ENCODE measurements at regions not wholly inside any gene's neighbourhood (a gene's known extent, or its start where the extent isn't known, plus 50 kb on each side); places are given as distances from the start of the nearest gene placed in this dataset.

GRCh38 chr12:93140801-93141200 is 211.7 kb upstream of the EEA1 start:
- Mint-ChIP-seq H3K27ac (no peak overlapping the region), H3K4me3 (no peak overlapping the region), H3K4me1 (peaks cover 2 to 5% (median 4%) of the 10 kb centered on the region in 3 donors), H3K9me3 (no peaks in the 10 kb centered on the region), H3K27me3 (peaks cover 0 to 3% of the 10 kb centered on the region in 2 donors), H3K36me3 (no peaks in the 10 kb centered on the region)
- no peaks in the 10 kb centered on the region for H3K4me1 ChIP-seq (ENCODE audit: insufficient read depth, low read length)
- CTCF ChIA-PET: no interaction called here
- no peaks in the 10 kb centered on the region for H3K36me3 ChIP-seq (ENCODE audit: insufficient read depth, low read length)
- POLR2A ChIA-PET: no interaction called here
- no peaks in the 10 kb centered on the region for H3K27me3 ChIP-seq (ENCODE audit: insufficient read depth, low read length, poor library complexity, severe bottlenecking)
- DNase-seq: no peak
- no peaks in the 10 kb centered on the region for H3K9me3 ChIP-seq (ENCODE audit: low read length)
- no peak overlapping the region for H3K27ac ChIP-seq (ENCODE audit: low read depth, low read length)
- no peak overlapping the region for H3K4me3 ChIP-seq (ENCODE audit: low read length)

- no peak overlapping the region for H3K27ac Mint-ChIP-seq
- ChIA-PET POLR2A (no interaction called here), CTCF (no interaction called here)
- Histone ChIP-seq H3K4me3 (ENCODE audit: low read length) (no peak overlapping the region), H3K4me1 (ENCODE audit: insufficient read depth, low read length) (no peaks in the 10 kb centered on the region), H3K27ac (ENCODE audit: low read depth, low read length) (no peak overlapping the region), H3K36me3 (ENCODE audit: insufficient read depth, low read length) (no peaks in the 10 kb centered on the region), H3K27me3 (ENCODE audit: insufficient read depth, low read length, poor library complexity, severe bottlenecking) (no peaks in the 10 kb centered on the region), H3K9me3 (ENCODE audit: low read length) (no peaks in the 10 kb centered on the region)
- no peak for DNase-seq
- no peak overlapping the region for H3K4me3 Mint-ChIP-seq
- H3K27me3 Mint-ChIP-seq: peaks cover 2 to 5% of the 10 kb centered on the region in 2 donors
- H3K4me1 Mint-ChIP-seq: no peaks in the 10 kb centered on the region
- no peaks in the 10 kb centered on the region for H3K9me3 Mint-ChIP-seq
- H3K36me3 Mint-ChIP-seq: no peaks in the 10 kb centered on the region
These were observed 213.8 kb upstream of the EEA1 start for GRCh38 chr12:93142881-93143280.

DNA sequence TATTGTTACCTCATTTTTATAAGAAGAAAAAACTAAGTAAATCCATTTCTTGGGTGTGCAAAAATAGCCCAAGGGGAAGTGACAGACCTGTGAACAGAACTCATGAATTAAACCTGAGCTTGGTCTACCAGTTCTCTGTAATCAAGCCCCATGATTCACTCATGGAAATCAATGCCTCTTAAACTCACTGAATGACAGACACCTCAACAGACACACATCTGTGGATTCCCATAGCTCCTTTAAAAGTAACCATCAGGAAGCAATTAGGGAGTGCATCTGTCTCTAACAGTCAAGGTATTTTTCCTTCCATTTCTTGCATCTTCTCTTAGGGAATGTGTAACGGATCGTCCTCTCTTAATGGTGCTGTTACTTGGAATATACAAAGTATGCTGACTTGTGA is 215.0 kb upstream of the EEA1 start:
- H3K4me1 Mint-ChIP-seq: no peaks in the 10 kb centered on the region
- POLR2A ChIA-PET: interaction anchor here (0.5 kb wide), 1 partner anchor 447 kb away, joined by 3 read pairs; no protein-coding TSS in a partner anchor
- no peaks in the 10 kb centered on the region for H3K4me1 ChIP-seq (ENCODE audit: insufficient read depth, low read length)
- no peak overlapping the region for H3K27ac Mint-ChIP-seq
- no peak overlapping the region for H3K4me3 ChIP-seq (ENCODE audit: low read length)
- no peak overlapping the region for H3K27ac ChIP-seq (ENCODE audit: low read depth, low read length)
- H3K9me3 ChIP-seq (ENCODE audit: low read length): no peaks in the 10 kb centered on the region
- H3K36me3 Mint-ChIP-seq: no peaks in the 10 kb centered on the region
- CTCF ChIA-PET: no interaction called here
- no peaks in the 10 kb centered on the region for H3K36me3 ChIP-seq (ENCODE audit: insufficient read depth, low read length)
- H3K27me3 ChIP-seq (ENCODE audit: insufficient read depth, low read length, poor library complexity, severe bottlenecking): no peaks in the 10 kb centered on the region
- DNase-seq: no peak
- no peaks in the 10 kb centered on the region for H3K9me3 Mint-ChIP-seq
- H3K4me3 Mint-ChIP-seq: no peak overlapping the region
- H3K27me3 Mint-ChIP-seq: peaks cover 2 to 6% of the 10 kb centered on the region in 2 donors

GRCh38 chr12:93145086-93145485 is 216.0 kb upstream of the EEA1 start:
- Histone ChIP-seq H3K9me3 (ENCODE audit: low read length) (no peaks in the 10 kb centered on the region), H3K36me3 (ENCODE audit: insufficient read depth, low read length) (no peaks in the 10 kb centered on the region), H3K4me3 (ENCODE audit: low read length) (no peak overlapping the region), H3K27me3 (ENCODE audit: insufficient read depth, low read length, poor library complexity, severe bottlenecking) (no peaks in the 10 kb centered on the region), H3K4me1 (ENCODE audit: insufficient read depth, low read length) (no peaks in the 10 kb centered on the region), H3K27ac (ENCODE audit: low read depth, low read length) (no peak overlapping the region)
- Mint-ChIP-seq H3K4me1 (no peaks in the 10 kb centered on the region), H3K36me3 (no peaks in the 10 kb centered on the region), H3K27ac (no peak overlapping the region), H3K4me3 (no peak overlapping the region), H3K27me3 (peaks cover 2 to 6% of the 10 kb centered on the region in 2 donors), H3K9me3 (no peaks in the 10 kb centered on the region)
- POLR2A ChIA-PET: no interaction called here
- no peak for DNase-seq
- CTCF ChIA-PET: no interaction called here

- Mint-ChIP-seq H3K27me3 (peaks cover 2 to 6% of the 10 kb centered on the region in 2 donors), H3K36me3 (no peaks in the 10 kb centered on the region), H3K27ac (no peak overlapping the region), H3K4me3 (no peak overlapping the region), H3K9me3 (no peaks in the 10 kb centered on the region), H3K4me1 (no peaks in the 10 kb centered on the region)
- POLR2A ChIA-PET: no interaction called here
- H3K36me3 ChIP-seq (ENCODE audit: insufficient read depth, low read length): no peaks in the 10 kb centered on the region
- DNase-seq: no peak
- CTCF ChIA-PET: no interaction called here
- H3K27ac ChIP-seq (ENCODE audit: low read depth, low read length): no peak overlapping the region
- no peak overlapping the region for H3K4me3 ChIP-seq (ENCODE audit: low read length)
- no peaks in the 10 kb centered on the region for H3K9me3 ChIP-seq (ENCODE audit: low read length)
- no peaks in the 10 kb centered on the region for H3K4me1 ChIP-seq (ENCODE audit: insufficient read depth, low read length)
- no peaks in the 10 kb centered on the region for H3K27me3 ChIP-seq (ENCODE audit: insufficient read depth, low read length, poor library complexity, severe bottlenecking)
These were observed 217.3 kb upstream of the EEA1 start for GRCh38 chr12:93146263-93146939.

DNA sequence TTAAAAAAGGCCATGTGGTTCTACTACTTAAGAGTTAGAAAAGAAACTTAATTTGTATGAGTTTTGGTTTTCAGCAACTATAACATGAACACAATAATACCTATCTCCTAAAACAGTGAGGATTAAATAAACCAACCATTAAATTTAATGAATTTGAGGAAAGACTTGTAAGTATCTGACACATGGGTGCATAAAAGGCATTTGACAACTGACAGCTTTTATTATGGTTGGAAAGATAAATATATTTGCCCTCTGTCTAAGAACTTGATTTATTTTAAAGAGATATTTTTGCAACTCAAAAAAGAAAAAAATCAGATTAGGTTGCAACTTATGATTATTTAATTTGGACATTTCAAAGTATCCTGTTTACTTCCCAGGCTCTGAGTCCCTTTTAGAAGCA is 217.9 kb upstream of the EEA1 start:
- H3K9me3 Mint-ChIP-seq: no peaks in the 10 kb centered on the region
- Histone ChIP-seq H3K27ac (ENCODE audit: low read depth, low read length) (no peak overlapping the region), H3K4me3 (ENCODE audit: low read length) (no peak overlapping the region), H3K36me3 (ENCODE audit: insufficient read depth, low read length) (no peaks in the 10 kb centered on the region), H3K27me3 (ENCODE audit: insufficient read depth, low read length, poor library complexity, severe bottlenecking) (no peaks in the 10 kb centered on the region), H3K9me3 (ENCODE audit: low read length) (no peaks in the 10 kb centered on the region), H3K4me1 (ENCODE audit: insufficient read depth, low read length) (no peaks in the 10 kb centered on the region)
- H3K36me3 Mint-ChIP-seq: no peaks in the 10 kb centered on the region
- POLR2A ChIA-PET: no interaction called here
- no peak for DNase-seq
- no peak overlapping the region for H3K4me3 Mint-ChIP-seq
- CTCF ChIA-PET: no interaction called here
- peaks cover 2 to 6% of the 10 kb centered on the region in 2 donors for H3K27me3 Mint-ChIP-seq
- no peak overlapping the region for H3K27ac Mint-ChIP-seq
- no peaks in the 10 kb centered on the region for H3K4me1 Mint-ChIP-seq

DNA sequence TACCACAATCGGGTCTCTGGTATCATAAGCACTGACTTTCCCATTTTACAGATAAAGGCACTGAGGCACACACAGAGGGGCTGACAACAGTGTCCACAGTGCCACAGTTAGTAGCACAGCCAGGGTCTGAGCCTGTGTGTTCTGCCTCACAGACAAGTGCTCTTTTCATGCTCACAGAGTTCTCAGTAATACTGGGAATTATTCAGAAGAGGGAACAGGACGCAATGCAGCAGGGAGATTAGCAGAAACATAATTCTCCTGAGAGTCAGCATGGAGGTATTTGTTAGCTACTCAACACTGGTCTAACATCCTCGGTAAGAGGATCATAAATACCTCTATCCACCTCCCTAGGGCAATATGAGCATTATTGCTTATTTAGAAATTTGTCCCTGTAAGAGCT is 219.3 kb upstream of the EEA1 start:
- Mint-ChIP-seq H3K9me3 (no peaks in the 10 kb centered on the region), H3K4me3 (no peak overlapping the region), H3K4me1 (no peaks in the 10 kb centered on the region), H3K36me3 (no peaks in the 10 kb centered on the region), H3K27me3 (peaks cover 2 to 10% of the 10 kb centered on the region in 2 donors), H3K27ac (no peak overlapping the region)
- no peaks in the 10 kb centered on the region for H3K9me3 ChIP-seq (ENCODE audit: low read length)
- DNase-seq: no peak
- no peak overlapping the region for H3K4me3 ChIP-seq (ENCODE audit: low read length)
- no peak overlapping the region for H3K27ac ChIP-seq (ENCODE audit: low read depth, low read length)
- POLR2A ChIA-PET: no interaction called here
- H3K4me1 ChIP-seq (ENCODE audit: insufficient read depth, low read length): no peaks in the 10 kb centered on the region
- H3K27me3 ChIP-seq (ENCODE audit: insufficient read depth, low read length, poor library complexity, severe bottlenecking): no peaks in the 10 kb centered on the region
- no peaks in the 10 kb centered on the region for H3K36me3 ChIP-seq (ENCODE audit: insufficient read depth, low read length)
- CTCF ChIA-PET: no interaction called here

DNA sequence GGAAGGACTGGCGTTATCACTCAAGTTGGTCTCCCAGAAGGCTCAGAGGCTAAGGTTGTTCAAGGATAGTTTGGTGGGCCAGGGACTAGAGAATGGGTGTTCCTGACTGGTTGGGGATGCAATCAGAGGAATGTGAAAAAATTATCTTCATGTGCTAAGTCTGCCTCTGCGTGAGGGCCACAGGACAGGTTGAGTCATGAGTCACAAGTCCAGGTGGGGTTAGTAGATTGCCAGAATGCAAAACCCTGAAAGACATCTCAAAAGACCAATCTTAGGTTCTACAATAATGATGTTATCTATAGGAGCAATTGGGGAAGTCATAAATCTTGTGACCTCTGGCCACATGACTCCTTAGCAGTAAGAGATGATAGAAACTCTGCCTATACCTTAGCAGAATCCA is 220.1 kb upstream of the EEA1 start:
- Mint-ChIP-seq H3K4me1 (no peaks in the 10 kb centered on the region), H3K27ac (no peak overlapping the region), H3K4me3 (no peak overlapping the region), H3K9me3 (peaks cover 0 to under 1% (median 0%) of the 10 kb centered on the region in 5 donors), H3K27me3 (peaks cover 2 to 10% of the 10 kb centered on the region in 2 donors), H3K36me3 (no peaks in the 10 kb centered on the region)
- no peak overlapping the region for H3K4me3 ChIP-seq (ENCODE audit: low read length)
- ChIA-PET CTCF (no interaction called here), POLR2A (no interaction called here)
- no peaks in the 10 kb centered on the region for H3K4me1 ChIP-seq (ENCODE audit: insufficient read depth, low read length)
- no peaks in the 10 kb centered on the region for H3K27me3 ChIP-seq (ENCODE audit: insufficient read depth, low read length, poor library complexity, severe bottlenecking)
- no peak for DNase-seq
- H3K27ac ChIP-seq (ENCODE audit: low read depth, low read length): no peak overlapping the region
- H3K9me3 ChIP-seq (ENCODE audit: low read length): no peaks in the 10 kb centered on the region
- no peaks in the 10 kb centered on the region for H3K36me3 ChIP-seq (ENCODE audit: insufficient read depth, low read length)
